ENCODE measurements at regions not wholly inside any gene's neighbourhood (a gene's known extent, or its start where the extent isn't known, plus 50 kb on each side); places are given as distances from the start of the nearest gene placed in this dataset.
A peak's percentile ranks its signal among the peaks of the same experiment; 100 is the strongest.
"Not testable (repeated sequence)": the region's sequence is repeated elsewhere in the genome, so short reads cannot be mapped to it uniquely, and the experiment has no call there.

GRCh38 chr16:52924162-52924561, 128.5 kb downstream of the CHD9NB start:
- in situ Hi-C loops (cut with MboI; ENCODE audit: low sequenced_read_pairs), result no loop called here
- Histone ChIP-seq H3K4me1 (no peaks in the 10 kb centered on the region), H3K36me3 (replicated peaks) (no peaks in the 10 kb centered on the region), H3K9me3 (no peaks in the 10 kb centered on the region), H3K4me3 (no peak overlapping the region), H3K27me3 (ENCODE audit: low read depth) (0 out of 2 replicates have a peak, but pooled peaks cover 2% of the 10 kb centered on the region)
- no peak for DNase-seq (ENCODE audit: low spot score in 2 of 2)

- H3K36me3 ChIP-seq (replicated peaks), result no peaks in the 10 kb centered on the region
- 0 out of 2 replicates have a peak, but pooled peaks cover 2% of the 10 kb centered on the region for H3K27me3 ChIP-seq (ENCODE audit: low read depth)
- no peaks in the 10 kb centered on the region for H3K9me3 ChIP-seq
- in situ Hi-C loops (cut with MboI; ENCODE audit: low sequenced_read_pairs), result no loop called here
- no peak overlapping the region for H3K4me3 ChIP-seq
- no peaks in the 10 kb centered on the region for H3K4me1 ChIP-seq
- no peak for DNase-seq (ENCODE audit: low spot score in 2 of 2)
These were observed 131.6 kb downstream of the CHD9NB start for GRCh38 chr16:52921104-52921503.

GRCh38 chr16:52920331-52920730, 132.4 kb downstream of the CHD9NB start:
- Histone ChIP-seq H3K4me1 (no peaks in the 10 kb centered on the region), H3K36me3 (replicated peaks) (no peaks in the 10 kb centered on the region), H3K4me3 (no peak overlapping the region), H3K27me3 (ENCODE audit: low read depth) (0 out of 2 replicates have a peak, but pooled peaks cover 2% of the 10 kb centered on the region), H3K9me3 (no peaks in the 10 kb centered on the region)
- in situ Hi-C loops (cut with MboI; ENCODE audit: low sequenced_read_pairs), result no loop called here
- no peak for DNase-seq (ENCODE audit: low spot score in 2 of 2)

DNA sequence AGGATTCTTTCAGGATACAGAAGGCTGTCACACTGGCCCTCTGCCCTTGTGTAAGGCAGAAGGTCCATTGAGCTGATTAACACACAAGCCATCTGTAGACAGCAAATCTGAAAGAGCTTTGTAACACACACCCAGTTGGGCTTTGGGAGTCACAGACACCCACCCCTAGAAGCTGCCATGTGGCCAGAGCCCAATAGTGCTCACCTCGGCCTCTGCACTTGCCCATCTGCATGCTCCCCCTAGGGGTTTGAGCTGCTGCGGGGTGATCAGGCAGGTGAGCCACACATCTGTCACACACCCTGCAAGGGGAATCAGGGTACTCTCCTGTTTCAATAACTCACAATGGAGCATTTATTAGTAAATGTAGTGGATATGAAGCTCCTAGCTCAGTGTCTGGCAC, 138.3 kb downstream of the CHD9NB start:
- no peak for DNase-seq (ENCODE audit: low spot score in 2 of 2)
- no peaks in the 10 kb centered on the region for H3K4me1 ChIP-seq
- no peaks in the 10 kb centered on the region for H3K36me3 ChIP-seq (replicated peaks)
- in situ Hi-C loops (cut with MboI; ENCODE audit: low sequenced_read_pairs), result no loop called here
- no peak overlapping the region for H3K4me3 ChIP-seq
- no peaks in the 10 kb centered on the region for H3K9me3 ChIP-seq
- 0 out of 2 replicates have a peak, but pooled peaks cover 2% of the 10 kb centered on the region for H3K27me3 ChIP-seq (ENCODE audit: low read depth)

DNA sequence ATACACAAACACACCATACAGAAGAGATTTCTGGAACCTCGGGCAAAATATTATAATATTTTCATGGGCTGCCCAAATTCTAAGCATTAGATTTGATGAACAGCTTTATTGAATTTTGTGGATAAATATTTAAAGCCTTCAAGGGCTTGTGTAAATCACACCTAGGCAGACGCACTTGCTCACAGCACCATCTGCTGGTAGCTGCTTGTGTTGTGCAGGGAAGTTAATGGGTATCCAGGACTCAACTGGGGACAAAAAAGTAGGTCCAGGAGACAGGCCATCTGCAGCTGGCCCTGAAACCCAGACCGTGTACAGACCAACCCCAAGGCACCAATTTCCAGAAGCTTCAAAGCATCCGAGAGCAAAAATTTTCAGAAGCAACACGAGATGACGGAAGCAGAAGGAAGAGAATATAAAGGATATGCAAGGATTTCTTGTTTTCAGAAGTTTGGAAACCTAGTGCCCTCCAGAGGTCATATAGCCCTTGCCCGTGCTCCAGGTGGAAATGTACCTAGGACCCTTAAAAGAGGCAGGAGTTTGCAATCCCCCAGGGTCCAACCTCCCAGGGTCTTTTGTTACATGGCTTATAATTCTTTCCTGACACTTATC, 140.0 kb downstream of the CHD9NB start:
- in situ Hi-C loops (cut with MboI; ENCODE audit: low sequenced_read_pairs), result no loop called here
- Histone ChIP-seq H3K36me3 (replicated peaks) (no peaks in the 10 kb centered on the region), H3K27me3 (ENCODE audit: low read depth) (no peaks in the 10 kb centered on the region), H3K4me3 (no peak overlapping the region), H3K4me1 (no peaks in the 10 kb centered on the region), H3K9me3 (no peaks in the 10 kb centered on the region)
- DNase-seq (ENCODE audit: low spot score in 2 of 2), result peak; percentile 67 to 81

DNA sequence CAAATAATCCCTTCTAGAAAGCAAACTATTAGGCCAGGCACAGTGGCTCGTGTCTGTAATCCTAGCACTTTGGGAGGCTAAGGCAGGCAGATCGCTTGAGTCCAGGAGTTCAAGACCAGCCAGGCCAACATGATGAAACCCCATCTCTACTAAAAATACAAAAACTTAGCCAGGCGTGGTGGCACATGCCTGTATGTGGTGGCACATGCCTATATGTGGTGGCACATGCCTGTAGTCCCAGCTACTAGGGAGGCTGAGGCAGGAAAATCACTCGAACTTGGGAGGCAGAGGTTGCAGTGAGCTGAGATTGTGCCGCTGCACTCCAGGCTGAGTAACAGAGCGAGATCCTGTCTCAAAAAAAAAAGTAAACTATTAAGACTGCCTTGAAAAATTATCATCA, 144.6 kb downstream of the CHD9NB start:
- DNase-seq (ENCODE audit: low spot score in 2 of 2); H3K36me3 ChIP-seq (replicated peaks); H3K4me3 ChIP-seq; H3K9me3 ChIP-seq; in situ Hi-C loops (cut with MboI; ENCODE audit: low sequenced_read_pairs); H3K27me3 ChIP-seq (ENCODE audit: low read depth); H3K4me1 ChIP-seq: not testable (repeated sequence)

GRCh38 chr16:52906281-52906680, 146.4 kb downstream of the CHD9NB start:
- Histone ChIP-seq H3K27me3 (ENCODE audit: low read depth) (no peaks in the 10 kb centered on the region), H3K4me3 (no peak overlapping the region), H3K9me3 (no peaks in the 10 kb centered on the region), H3K4me1 (no peaks in the 10 kb centered on the region), H3K36me3 (replicated peaks) (no peaks in the 10 kb centered on the region)
- in situ Hi-C loops (cut with MboI; ENCODE audit: low sequenced_read_pairs), result no loop called here
- no peak for DNase-seq (ENCODE audit: low spot score in 2 of 2)

GRCh38 chr16:52896478-52897164, 156.1 kb downstream of the CHD9NB start:
- H3K4me1 ChIP-seq, result no peaks in the 10 kb centered on the region
- no peak overlapping the region for H3K4me3 ChIP-seq
- in situ Hi-C loops (cut with MboI; ENCODE audit: low sequenced_read_pairs), result no loop called here
- no peak for DNase-seq (ENCODE audit: low spot score in 2 of 2)
- H3K27me3 ChIP-seq (ENCODE audit: low read depth), result no peaks in the 10 kb centered on the region
- H3K9me3 ChIP-seq, result no peaks in the 10 kb centered on the region
- no peaks in the 10 kb centered on the region for H3K36me3 ChIP-seq (replicated peaks)

GRCh38 chr16:52874042-52874441, 178.7 kb downstream of the CHD9NB start:
- in situ Hi-C loops (cut with MboI; ENCODE audit: low sequenced_read_pairs), result loop anchor here (25.0 kb wide), 1 partner anchor 812 kb away; no protein-coding TSS in a partner anchor
- H3K36me3 ChIP-seq (replicated peaks), result no peaks in the 10 kb centered on the region
- no peak overlapping the region for H3K4me3 ChIP-seq
- DNase-seq (ENCODE audit: low spot score in 2 of 2), result peak; percentile 89 to 100
- H3K4me1 ChIP-seq, result peaks cover 25% of the 10 kb centered on the region
- no peaks in the 10 kb centered on the region for H3K27me3 ChIP-seq (ENCODE audit: low read depth)
- no peaks in the 10 kb centered on the region for H3K9me3 ChIP-seq

GRCh38 chr16:52872731-52873130, 180.0 kb downstream of the CHD9NB start:
- DNase-seq (ENCODE audit: low spot score in 2 of 2), result peak; percentile 65 to 84
- in situ Hi-C loops (cut with MboI; ENCODE audit: low sequenced_read_pairs), result loop anchor here (25.0 kb wide), 1 partner anchor 810 kb away; no protein-coding TSS in a partner anchor
- H3K4me3 ChIP-seq, result no peak overlapping the region
- no peaks in the 10 kb centered on the region for H3K9me3 ChIP-seq
- peaks cover 28% of the 10 kb centered on the region for H3K4me1 ChIP-seq
- no peaks in the 10 kb centered on the region for H3K36me3 ChIP-seq (replicated peaks)
- no peaks in the 10 kb centered on the region for H3K27me3 ChIP-seq (ENCODE audit: low read depth)

DNA sequence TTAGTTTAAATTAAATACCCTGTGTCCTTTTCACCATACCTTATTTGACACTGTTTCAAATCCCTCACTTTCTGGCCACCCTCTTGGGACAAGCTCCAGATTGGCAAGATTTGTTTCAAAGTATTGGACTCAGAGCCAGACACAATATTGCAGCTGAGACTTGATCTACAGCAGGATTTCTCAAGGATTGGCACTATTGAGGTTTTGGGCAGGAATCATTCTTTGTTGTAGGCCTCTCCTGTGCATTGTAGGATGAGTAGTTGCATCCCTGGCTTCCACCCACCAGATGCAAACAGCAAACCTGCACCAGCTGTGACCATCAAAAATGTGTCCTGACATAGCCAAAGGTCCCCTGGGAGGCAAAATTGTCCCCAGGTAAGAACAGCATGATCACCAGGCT, 181.2 kb downstream of the CHD9NB start:
- H3K27me3 ChIP-seq (ENCODE audit: low read depth), result no peaks in the 10 kb centered on the region
- in situ Hi-C loops (cut with MboI; ENCODE audit: low sequenced_read_pairs), result loop anchor here (25.0 kb wide), 1 partner anchor 809 kb away; no protein-coding TSS in a partner anchor
- H3K9me3 ChIP-seq, result no peaks in the 10 kb centered on the region
- no peak overlapping the region for H3K4me3 ChIP-seq
- H3K4me1 ChIP-seq, result peaks cover 29% of the 10 kb centered on the region
- H3K36me3 ChIP-seq (replicated peaks), result no peaks in the 10 kb centered on the region
- DNase-seq (ENCODE audit: low spot score in 2 of 2), result no peak

GRCh38 chr16:52869243-52869642, 183.5 kb downstream of the CHD9NB start:
- no peaks in the 10 kb centered on the region for H3K9me3 ChIP-seq
- H3K36me3 ChIP-seq (replicated peaks), result no peaks in the 10 kb centered on the region
- DNase-seq (ENCODE audit: low spot score in 2 of 2), result no peak
- H3K4me1 ChIP-seq, result peaks cover 23% of the 10 kb centered on the region
- H3K4me3 ChIP-seq, result no peak overlapping the region
- in situ Hi-C loops (cut with MboI; ENCODE audit: low sequenced_read_pairs), result loop anchor here (25.0 kb wide), 1 partner anchor 807 kb away; no protein-coding TSS in a partner anchor
- H3K27me3 ChIP-seq (ENCODE audit: low read depth), result no peaks in the 10 kb centered on the region

DNA sequence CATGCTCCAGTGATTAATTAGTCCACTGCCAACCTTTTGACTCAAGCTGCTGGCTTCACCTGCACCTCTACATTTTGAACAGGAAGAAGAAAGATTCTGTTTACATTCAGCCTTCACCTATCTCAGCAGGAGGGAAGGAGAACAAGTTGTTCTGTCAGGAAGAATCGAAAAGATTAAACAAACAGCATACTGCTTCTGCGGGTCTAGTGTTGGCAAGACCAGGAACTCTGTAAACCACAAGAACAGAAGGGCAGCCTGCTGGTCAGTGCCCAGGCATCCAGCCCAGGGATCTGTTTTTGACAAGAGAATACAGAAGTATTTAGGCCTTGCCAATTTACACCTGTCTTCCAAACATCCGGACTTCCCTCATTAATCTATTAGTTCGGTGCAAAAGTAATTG, 189.7 kb downstream of the CHD9NB start:
- DNase-seq (ENCODE audit: low spot score in 2 of 2), result no peak
- H3K4me3 ChIP-seq, result no peak overlapping the region
- H3K27me3 ChIP-seq (ENCODE audit: low read depth), result no peaks in the 10 kb centered on the region
- H3K36me3 ChIP-seq (replicated peaks), result no peaks in the 10 kb centered on the region
- no peaks in the 10 kb centered on the region for H3K9me3 ChIP-seq
- H3K4me1 ChIP-seq, result peaks cover 7% of the 10 kb centered on the region
- in situ Hi-C loops (cut with MboI; ENCODE audit: low sequenced_read_pairs), result loop anchor here (5.0 to 25.0 kb wide), 2 partner anchors 671 to 801 kb away; no protein-coding TSS in a partner anchor

GRCh38 chr16:52861614-52862022, 191.1 kb downstream of the CHD9NB start:
- peak; percentile 63 to 68 for DNase-seq (ENCODE audit: low spot score in 2 of 2)
- H3K4me1 ChIP-seq, result peaks cover 4% of the 10 kb centered on the region
- no peaks in the 10 kb centered on the region for H3K27me3 ChIP-seq (ENCODE audit: low read depth)
- H3K36me3 ChIP-seq (replicated peaks), result no peaks in the 10 kb centered on the region
- in situ Hi-C loops (cut with MboI; ENCODE audit: low sequenced_read_pairs), result loop anchor here (5.0 to 25.0 kb wide), 2 partner anchors 669 to 799 kb away; no protein-coding TSS in a partner anchor
- no peak overlapping the region for H3K4me3 ChIP-seq
- H3K9me3 ChIP-seq, result no peaks in the 10 kb centered on the region
